Trophoblast cell (in vitro differentiated cells and primary cell): ENCODE measurements at regions not wholly inside any gene's neighbourhood (a gene's known extent, or its start where the extent isn't known, plus 50 kb on each side); places are given as distances from the start of the nearest gene placed in this dataset.

Experiments
- DNase-seq, 2 donors: peaks; one replicate each; pipeline ENCODE4 v3.0.0-alpha.2; 2016
- H2AFZ ChIP-seq: 2 replicates; pipeline ENCODE4 v1.6.1; 2013; ENCODE audit warnings: low read length, moderate library complexity, mild to moderate bottlenecking; ENCODE audit not compliant: insufficient read depth, poor library complexity
- H2AK5ac ChIP-seq: 2 replicates; pipeline ENCODE4 v1.6.1; 2013; ENCODE audit warnings: mild to moderate bottlenecking, low read length
- H2BK120ac ChIP-seq: 2 replicates; pipeline ENCODE4 v1.6.1; 2013; ENCODE audit warnings: low read length, mild to moderate bottlenecking, moderate library complexity; ENCODE audit not compliant: insufficient read depth, poor library complexity
- H2BK12ac ChIP-seq: 2 replicates; pipeline ENCODE4 v1.6.1; 2013; ENCODE audit warnings: mild to moderate bottlenecking, low read length, moderate library complexity
- H2BK5ac ChIP-seq: 2 replicates; pipeline ENCODE4 v1.6.1; 2013; ENCODE audit warnings: low read length, low read depth, moderate library complexity, mild to moderate bottlenecking; ENCODE audit not compliant: poor library complexity
- H3K14ac ChIP-seq: 2 replicates; pipeline ENCODE4 v1.6.1; 2013; ENCODE audit warnings: mild to moderate bottlenecking, low read length
- H3K18ac ChIP-seq: 2 replicates; pipeline ENCODE4 v1.6.1; 2013; ENCODE audit warnings: mild to moderate bottlenecking, low read length
- H3K23ac ChIP-seq: 2 replicates; pipeline ENCODE4 v1.6.1; 2013; ENCODE audit warnings: low read length
- H3K27ac ChIP-seq: 2 replicates; pipeline ENCODE4 v1.5.1; 2013; ENCODE audit warnings: low read depth, mild to moderate bottlenecking, inconsistent platforms, low read length, moderate library complexity
- H3K27me3 ChIP-seq: 2 replicates; pipeline ENCODE4 v1.6.1; 2013; ENCODE audit warnings: inconsistent platforms, mild to moderate bottlenecking, low read length, moderate library complexity; ENCODE audit not compliant: insufficient read depth
- H3K36me3 ChIP-seq, 2 experiments: 1 replicate in 1 of 2; 2 replicates in 1 of 2; pipeline ENCODE4 v1.6.1; 2013; ENCODE audit warnings: low read length in 2 of 2, mild to moderate bottlenecking in 2 of 2, moderate library complexity in 1 of 2; ENCODE audit not compliant: insufficient read depth in 2 of 2, control insufficient read depth in 1 of 2
- H3K4ac ChIP-seq: 2 replicates; pipeline ENCODE4 v1.6.1; 2013; ENCODE audit warnings: low read depth, mild to moderate bottlenecking, low read length, moderate library complexity
- H3K4me1 ChIP-seq, 2 experiments: 1 replicate in 1 of 2; 2 replicates in 1 of 2; pipeline ENCODE4 v1.6.1; 2013; ENCODE audit warnings: low read length in 2 of 2, mild to moderate bottlenecking in 2 of 2, moderate library complexity in 1 of 2; ENCODE audit not compliant: insufficient read depth in 2 of 2, control insufficient read depth in 1 of 2
- H3K4me2 ChIP-seq: 2 replicates; pipeline ENCODE4 v1.6.1; 2013; ENCODE audit warnings: inconsistent platforms, mild to moderate bottlenecking, low read length, moderate library complexity
- H3K4me3 ChIP-seq: 2 replicates; pipeline ENCODE4 v1.5.1; 2013; ENCODE audit warnings: mild to moderate bottlenecking, low read depth, low read length, inconsistent platforms
- H3K79me1 ChIP-seq: one replicate; pipeline ENCODE4 v1.6.1; 2013; ENCODE audit warnings: low read length
- H3K79me2 ChIP-seq: 2 replicates; pipeline ENCODE4 v1.6.1; 2013; ENCODE audit warnings: low read length, mild to moderate bottlenecking; ENCODE audit not compliant: control insufficient read depth, insufficient read depth, poor library complexity
- H3K9ac ChIP-seq: 2 replicates; pipeline ENCODE4 v1.6.1; 2013; ENCODE audit warnings: mild to moderate bottlenecking, low read length
- H3K9me3 ChIP-seq: 2 replicates; pipeline ENCODE4 v1.6.1; 2013; ENCODE audit warnings: low read depth, mild to moderate bottlenecking, control low read depth, inconsistent platforms, low read length; ENCODE audit not compliant: insufficient read depth
- H4K12ac ChIP-seq: 2 replicates; pipeline ENCODE4 v1.6.1; 2013; ENCODE audit warnings: low read depth, mild to moderate bottlenecking, low read length, moderate library complexity
- H4K8ac ChIP-seq: 2 replicates; pipeline ENCODE4 v1.6.1; 2013; ENCODE audit warnings: low read depth, mild to moderate bottlenecking, low read length, moderate library complexity
- H4K91ac ChIP-seq: one replicate; pipeline ENCODE4 v1.6.1; 2013; ENCODE audit warnings: low read depth, mild to moderate bottlenecking, low read length, moderate library complexity
- WGBS: extraction: QIAGEN DNeasy Blood & Tissue Kit; methylation state at CpG from one replicate; pipeline ENCODE4 v1.1.7; 2013; ENCODE audit warnings: missing lambda C conversion rate; ENCODE audit not compliant: insufficient read length, insufficient coverage; ENCODE audit errors: extremely low coverage; 5-methylcytosine and 5-hydroxymethylcytosine counted together

DNA sequence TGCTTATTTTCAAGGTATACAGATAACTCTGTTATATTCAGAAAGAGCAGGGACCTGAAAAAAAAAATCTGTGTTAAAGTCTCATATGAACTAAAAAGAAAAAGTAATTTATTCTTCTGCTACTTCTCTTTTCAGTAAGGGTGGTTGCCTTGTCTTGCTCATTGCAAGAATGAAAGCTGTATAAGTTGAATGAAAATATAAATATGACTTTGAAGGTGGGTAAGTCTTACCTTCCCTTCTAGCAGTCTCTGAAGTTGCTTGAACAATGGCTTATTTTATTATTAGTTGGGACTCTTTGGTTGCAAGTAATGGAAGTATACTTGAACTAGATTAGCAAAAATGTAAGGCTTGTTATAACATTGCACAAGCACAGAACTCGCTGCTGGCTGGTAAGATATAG lies 1554.9 kb downstream of the SI start:
- Histone ChIP-seq H2BK5ac (no peak overlapping the region), H3K4me3 (no peak overlapping the region), H2BK12ac (no peak overlapping the region), H3K4me2 (no peak overlapping the region), H3K4ac (no peak overlapping the region), H3K36me3 (no peaks in the 10 kb centered on the region), H2BK120ac (no peak overlapping the region), H4K8ac (no peak overlapping the region), H3K18ac (no peak overlapping the region), H2AFZ (no peak overlapping the region), H3K14ac (no peak overlapping the region), H3K79me1 (no peaks in the 10 kb centered on the region), H3K9me3 (no peaks in the 10 kb centered on the region), H4K12ac (no peak overlapping the region), H3K79me2 (no peaks in the 10 kb centered on the region), H3K9ac (no peak overlapping the region), H3K23ac (no peak overlapping the region), H4K91ac (no peak overlapping the region), H2AK5ac (no peak overlapping the region), H3K27me3 (no peaks in the 10 kb centered on the region), H3K4me1 (no peaks in the 10 kb centered on the region), H3K27ac (no peak overlapping the region)
- DNase-seq = no peak
- WGBS = no CpG with 5 or more reads among the region's 1 CpG

DNA sequence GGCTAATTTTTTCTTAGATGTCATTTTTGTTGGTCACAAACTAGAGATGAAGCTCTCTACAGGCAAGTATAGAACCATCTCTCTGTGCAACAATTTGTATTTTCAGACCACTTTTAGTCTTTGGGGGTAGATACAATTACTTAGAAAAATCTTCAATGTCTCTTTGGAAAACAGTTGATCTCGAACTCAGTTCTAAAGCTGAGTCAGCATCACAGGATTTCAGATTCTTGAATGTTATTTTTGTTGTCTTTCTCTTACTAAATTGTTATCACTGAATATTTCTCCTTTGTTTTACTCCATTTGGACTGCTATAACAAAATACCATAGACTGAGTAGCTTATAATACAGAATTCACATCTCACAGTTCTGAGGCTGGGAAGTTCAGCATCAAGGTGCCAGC lies 1557.0 kb downstream of the SI start:
- DNase-seq = no peak
- H2BK5ac ChIP-seq = no peak overlapping the region

DNA sequence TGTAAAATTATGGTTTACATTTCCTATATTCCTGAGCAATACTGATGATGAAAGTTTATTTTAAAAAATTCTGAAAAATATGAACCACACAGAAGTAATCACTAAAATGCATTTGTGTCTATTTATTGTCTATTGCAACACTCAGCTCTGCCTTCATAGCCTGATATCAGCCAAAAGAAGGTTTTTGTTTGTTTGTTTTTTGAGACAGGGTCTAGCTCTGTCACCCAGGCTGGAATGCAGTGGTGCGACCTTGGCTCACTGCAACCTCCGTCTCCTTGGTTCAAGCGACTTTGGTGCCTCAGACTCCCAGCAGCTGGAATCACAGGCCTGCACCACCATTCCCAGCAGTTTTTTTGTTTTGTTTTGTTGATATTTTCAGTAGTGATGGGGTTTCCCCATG lies 1560.2 kb downstream of the SI start:
- no peaks in the 10 kb centered on the region for H3K36me3 ChIP-seq
- no peak overlapping the region for H2AFZ ChIP-seq
- no peak overlapping the region for H2BK5ac ChIP-seq
- no peak overlapping the region for H2BK12ac ChIP-seq
- H3K23ac ChIP-seq = no peak overlapping the region
- H4K12ac ChIP-seq = no peak overlapping the region
- no peak overlapping the region for H3K27ac ChIP-seq
- no peak overlapping the region for H3K14ac ChIP-seq
- no CpG with 5 or more reads among the region's 3 CpGs for WGBS
- H3K4me3 ChIP-seq = no peak overlapping the region
- no peak overlapping the region for H3K4me2 ChIP-seq
- peaks cover 0 to 2% of the 10 kb centered on the region in 2 experiments for H3K4me1 ChIP-seq
- H3K18ac ChIP-seq = no peak overlapping the region
- H3K9ac ChIP-seq = no peak overlapping the region
- no peak overlapping the region for H2AK5ac ChIP-seq
- no peak overlapping the region for H4K91ac ChIP-seq
- H4K8ac ChIP-seq = no peak overlapping the region
- no peaks in the 10 kb centered on the region for H3K79me2 ChIP-seq
- no peak overlapping the region for H2BK120ac ChIP-seq
- no peak overlapping the region for H3K4ac ChIP-seq
- H3K79me1 ChIP-seq = no peaks in the 10 kb centered on the region
- no peaks in the 10 kb centered on the region for H3K9me3 ChIP-seq
- no peak for DNase-seq
- no peaks in the 10 kb centered on the region for H3K27me3 ChIP-seq

More for the DNA sequence above, 1557.0 kb downstream of the SI start:
- H3K23ac ChIP-seq = no peak overlapping the region
- no CpG with 5 or more reads among the region's 1 CpG for WGBS
- H3K27ac ChIP-seq = no peak overlapping the region
- no peak overlapping the region for H3K18ac ChIP-seq
- no peak overlapping the region for H3K14ac ChIP-seq
- no peak overlapping the region for H2AFZ ChIP-seq
- H3K27me3 ChIP-seq = no peaks in the 10 kb centered on the region
- no peaks in the 10 kb centered on the region for H3K36me3 ChIP-seq
- H2BK120ac ChIP-seq = no peak overlapping the region
- no peak overlapping the region for H3K4me2 ChIP-seq
- peaks cover 0 to 2% of the 10 kb centered on the region in 2 experiments for H3K4me1 ChIP-seq
- no peak overlapping the region for H3K9ac ChIP-seq
- no peak overlapping the region for H4K12ac ChIP-seq
- no peak overlapping the region for H2AK5ac ChIP-seq
- no peaks in the 10 kb centered on the region for H3K9me3 ChIP-seq
- H4K91ac ChIP-seq = no peak overlapping the region
- no peak overlapping the region for H3K4me3 ChIP-seq
- H3K79me1 ChIP-seq = no peaks in the 10 kb centered on the region
- no peak overlapping the region for H4K8ac ChIP-seq
- H3K4ac ChIP-seq = no peak overlapping the region
- no peak overlapping the region for H2BK12ac ChIP-seq
- H3K79me2 ChIP-seq = no peaks in the 10 kb centered on the region

DNA sequence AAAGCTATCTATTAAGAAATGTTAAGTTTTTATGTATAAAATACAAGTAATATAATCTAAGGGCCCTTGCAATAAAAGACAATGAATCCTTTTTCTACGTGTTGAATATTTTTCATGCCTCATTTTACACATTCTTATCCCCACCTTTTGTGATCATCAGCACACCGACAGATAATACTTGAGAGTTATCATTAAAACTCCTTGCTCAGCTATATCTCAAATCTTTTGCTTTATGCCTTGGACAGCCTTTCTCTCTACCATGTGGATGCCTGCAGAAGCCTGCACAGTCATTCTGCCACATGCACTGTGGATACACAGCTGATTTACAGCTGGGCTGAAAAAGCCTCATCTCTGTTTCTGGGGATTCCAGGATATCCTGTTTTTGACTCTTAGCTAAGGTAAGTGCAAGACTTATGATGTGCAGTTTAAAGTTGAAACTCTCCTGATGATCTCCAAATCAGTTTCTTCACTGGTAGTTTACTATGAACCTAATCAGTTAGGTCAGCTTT lies 1565.1 kb downstream of the SI start:
- Histone ChIP-seq H3K9ac (no peak overlapping the region), H2BK120ac (no peak overlapping the region), H4K12ac (no peak overlapping the region), H2BK12ac (no peak overlapping the region), H2BK5ac (no peak overlapping the region), H3K27me3 (no peaks in the 10 kb centered on the region), H3K14ac (no peak overlapping the region), H3K79me1 (no peaks in the 10 kb centered on the region), H4K8ac (no peak overlapping the region), H3K4ac (no peak overlapping the region), H3K23ac (no peak overlapping the region), H4K91ac (no peak overlapping the region), H3K27ac (no peak overlapping the region), H2AFZ (no peak overlapping the region), H3K9me3 (no peaks in the 10 kb centered on the region), H3K4me3 (no peak overlapping the region), H3K79me2 (no peaks in the 10 kb centered on the region), H3K36me3 (no peaks in the 10 kb centered on the region), H3K4me2 (no peak overlapping the region), H3K18ac (no peak overlapping the region), H3K4me1 (peaks cover 0 to 1% of the 10 kb centered on the region in 2 experiments), H2AK5ac (no peak overlapping the region)
- WGBS = no CpG with 5 or more reads among the region's 2 CpGs
- no peak for DNase-seq
